Panc1 (cell line): ENCODE measurements at regions not wholly inside any gene's neighbourhood (a gene's known extent, or its start where the extent isn't known, plus 50 kb on each side); places are given as distances from the start of the nearest gene placed in this dataset.

ENCODE experiments used
- ATAC-seq: fragments of 200-7000 bp; cut with Tn5 transposase; 2 replicates; pipeline ENCODE4 v1.9.1; 2020; ENCODE audit warnings: mild to moderate bottlenecking, moderate library complexity
- BruUV-seq: library from RNA; stranded (reverse); fragments of 400-500 nt; replicated peaks from 2 replicates; lab custom pipeline; 2021; lab: Mats Ljungman, UMichigan
- CTCF ChIA-PET: fragments of 300-600 bp; sonication (Branson Sonifier 250); formaldehyde crosslinking; loops from one replicate; lab custom pipeline; 2022; ENCODE audit warnings: antibody characterized with exemption; lab: Charles Lee
- POLR2A ChIA-PET: fragments of 300-600 bp; sonication (Branson Sonifier 250); formaldehyde crosslinking; loops from one replicate; lab custom pipeline; 2022; ENCODE audit warnings: antibody characterized with exemption; lab: Charles Lee
- DNase-seq: peaks from one replicate; pipeline ENCODE4 v3.0.0-alpha.2; 2010; ENCODE audit warnings: low read depth, low spot score
- H3K27ac ChIP-seq: 2 replicates; pipeline ENCODE4 v1.5.1; 2011; ENCODE audit warnings: mild to moderate bottlenecking, low read length, inconsistent platforms
- H3K27me3 ChIP-seq: fragments of 200-500 bp; sonication (Bioruptor generic); 2 replicates; pipeline ENCODE4 v1.6.0; 2014; ENCODE audit warnings: low read length, inconsistent platforms; ENCODE audit not compliant: control insufficient read depth, insufficient read depth
- H3K36me3 ChIP-seq: fragments of 200-500 bp; sonication (Bioruptor generic); 2 replicates; pipeline ENCODE4 v1.5.1; 2014; ENCODE audit warnings: inconsistent platforms, mild to moderate bottlenecking, low read length, moderate library complexity; ENCODE audit not compliant: control insufficient read depth, insufficient read depth
- H3K4me1 ChIP-seq: 2 replicates; pipeline ENCODE4 v1.5.1; 2011; ENCODE audit warnings: inconsistent platforms, mild to moderate bottlenecking, low read length, moderate library complexity; ENCODE audit not compliant: control insufficient read depth, insufficient read depth
- H3K4me3 ChIP-seq, 2 experiments: 2 replicates each; pipeline ENCODE4 v1.5.1; 2011 to 2012; ENCODE audit warnings: low read depth in 2 of 2, low read length in 2 of 2, mild to moderate bottlenecking in 2 of 2, inconsistent platforms in 1 of 2, moderate library complexity in 1 of 2
- H3K9me3 ChIP-seq: fragments of 200-500 bp; sonication (Bioruptor generic); 2 replicates; pipeline ENCODE4 v1.5.1; 2014; ENCODE audit warnings: low read depth, mild to moderate bottlenecking, inconsistent platforms, low read length, moderate library complexity; ENCODE audit not compliant: control insufficient read depth, insufficient read depth
- CTCF ChIP-seq: fragments of 450-650 bp; IDR thresholded peaks from 2 replicates; pipeline ENCODE4 v1.5.1; 2017; ENCODE audit warnings: mild to moderate bottlenecking
- POLR2AphosphoS5 ChIP-seq: IDR thresholded peaks from 2 replicates; pipeline ENCODE4 v1.6.1; 2012; ENCODE audit warnings: mild to moderate bottlenecking, low read depth, low read length, moderate library complexity
- REST ChIP-seq, 2 experiments: IDR thresholded peaks; 2 replicates each; pipeline ENCODE4 v1.6.1; 2011 to 2012; ENCODE audit warnings: low read depth in 2 of 2, control low read depth in 1 of 2, low read length in 1 of 2, mild to moderate bottlenecking in 1 of 2, moderate library complexity in 1 of 2; ENCODE audit not compliant: insufficient read depth in 1 of 2
- SIN3A ChIP-seq: IDR thresholded peaks from 2 replicates; pipeline ENCODE4 v1.6.1; 2012; ENCODE audit warnings: low read depth, mild to moderate bottlenecking, low read length, moderate library complexity, borderline replicate concordance; ENCODE audit not compliant: insufficient read depth
- TCF7L2 ChIP-seq: IDR thresholded peaks from 2 replicates; pipeline ENCODE4 v1.6.1; 2011; ENCODE audit warnings: mild to moderate bottlenecking, low read depth, low read length, inconsistent platforms
- in situ Hi-C: cut with HindIII; loops from 2 replicates; pipeline ENCODE4 v1.10.0; 2016; ENCODE audit warnings: low sequenced_read_pairs, low pct_unique_long_range_greater_than_20kb
- intact Hi-C: fragments of 100-400 bp; cut with micrococcal nuclease; formaldehyde crosslinking; loops from one replicate; pipeline ENCODE4 v1.10.0; 2022; ENCODE audit not compliant: unreplicated experiment

GRCh38 chr13:82791035-82791434 is 1091.2 kb downstream of the SLITRK1 start:
- ChIA-PET POLR2A (no interaction called here), CTCF (no interaction called here)
- DNase-seq (no peak), ATAC-seq (no peak)
- Histone ChIP-seq H3K4me3 (no peak overlapping the region), H3K36me3 (no peaks in the 10 kb centered on the region), H3K9me3 (no peaks in the 10 kb centered on the region), H3K27me3 (no peaks in the 10 kb centered on the region), H3K27ac (no peak overlapping the region), H3K4me1 (no peaks in the 10 kb centered on the region)
- BruUV-seq: no TSS peak
- TF ChIP-seq REST (IDR thresholded peaks at IDR 0.05; ENCODE audit: insufficient read depth in 1 of 2, low read depth in 2 of 2, low read length in 1 of 2) (no peak), CTCF (no peak), SIN3A (no peak), POLR2AphosphoS5 (no peak), TCF7L2 (no peak)
- intact Hi-C loops (no loop called here), in situ Hi-C loops (no loop called here)

- Histone ChIP-seq H3K27me3 (no peaks in the 10 kb centered on the region), H3K4me1 (no peaks in the 10 kb centered on the region), H3K4me3 (no peak overlapping the region), H3K9me3 (no peaks in the 10 kb centered on the region), H3K36me3 (no peaks in the 10 kb centered on the region; the same call in 1 of the 2 replicates), H3K27ac (no peak overlapping the region)
- CTCF ChIA-PET: no interaction called here
- ATAC-seq (no peak), DNase-seq (no peak)
- in situ Hi-C loops: no loop called here
- no TSS peak for BruUV-seq
- POLR2A ChIA-PET: no interaction called here
- TF ChIP-seq TCF7L2 (no peak), POLR2AphosphoS5 (no peak), CTCF (no peak), REST (IDR thresholded peaks at IDR 0.05; ENCODE audit: insufficient read depth in 1 of 2, low read depth in 2 of 2, low read length in 1 of 2) (no peak), SIN3A (no peak)
- intact Hi-C loops: loop anchor here (5.0 kb wide), 1 partner anchor 121 kb away; no protein-coding TSS in a partner anchor
These were observed 1109.5 kb downstream of the SLITRK1 start for GRCh38 chr13:82772816-82773215.
